ENCODE measurements at regions not wholly inside any gene's neighbourhood (a gene's known extent, or its start where the extent isn't known, plus 50 kb on each side); places are given as distances from the start of the nearest gene placed in this dataset.

DNA sequence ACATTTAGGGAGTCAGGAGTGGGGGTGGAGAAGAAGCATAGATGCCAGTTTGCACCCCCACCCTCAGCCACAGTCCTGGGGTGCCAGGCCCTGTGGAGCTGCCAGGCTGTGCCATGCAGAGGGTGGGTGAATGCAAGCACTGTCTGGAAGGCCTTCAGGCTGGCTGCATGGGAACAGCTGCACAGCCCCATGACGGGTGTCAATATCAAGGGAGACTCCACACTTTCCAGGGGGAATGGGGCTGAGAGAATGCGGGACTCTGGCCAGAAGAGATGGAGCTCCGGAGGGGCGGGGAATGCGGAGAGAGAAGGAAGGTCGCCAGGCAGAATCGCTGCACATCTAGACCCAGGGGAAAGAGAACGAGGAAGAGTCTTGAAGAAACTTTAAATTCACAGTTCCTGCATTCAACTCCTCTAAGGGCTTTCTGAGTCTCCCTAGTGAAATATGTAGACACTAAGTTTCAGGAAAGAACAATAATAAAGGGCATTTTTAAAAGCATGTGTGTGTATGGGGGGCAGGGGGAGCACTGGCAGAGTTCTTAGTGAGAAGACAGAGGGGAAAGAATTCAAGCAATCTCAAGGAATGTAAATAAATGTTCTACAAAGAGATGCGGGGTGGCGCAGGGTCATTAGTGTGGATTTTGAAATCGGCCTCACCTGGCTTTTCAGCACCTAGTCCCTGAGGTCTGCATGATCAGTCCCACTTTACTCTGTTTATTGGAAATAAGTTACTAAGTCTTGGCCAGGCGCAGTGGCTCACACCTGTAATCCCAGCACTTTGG, 59.1 kb downstream of the BOD1 start:
- DNase-seq (ENCODE audit: low read depth), result no peak

DNA sequence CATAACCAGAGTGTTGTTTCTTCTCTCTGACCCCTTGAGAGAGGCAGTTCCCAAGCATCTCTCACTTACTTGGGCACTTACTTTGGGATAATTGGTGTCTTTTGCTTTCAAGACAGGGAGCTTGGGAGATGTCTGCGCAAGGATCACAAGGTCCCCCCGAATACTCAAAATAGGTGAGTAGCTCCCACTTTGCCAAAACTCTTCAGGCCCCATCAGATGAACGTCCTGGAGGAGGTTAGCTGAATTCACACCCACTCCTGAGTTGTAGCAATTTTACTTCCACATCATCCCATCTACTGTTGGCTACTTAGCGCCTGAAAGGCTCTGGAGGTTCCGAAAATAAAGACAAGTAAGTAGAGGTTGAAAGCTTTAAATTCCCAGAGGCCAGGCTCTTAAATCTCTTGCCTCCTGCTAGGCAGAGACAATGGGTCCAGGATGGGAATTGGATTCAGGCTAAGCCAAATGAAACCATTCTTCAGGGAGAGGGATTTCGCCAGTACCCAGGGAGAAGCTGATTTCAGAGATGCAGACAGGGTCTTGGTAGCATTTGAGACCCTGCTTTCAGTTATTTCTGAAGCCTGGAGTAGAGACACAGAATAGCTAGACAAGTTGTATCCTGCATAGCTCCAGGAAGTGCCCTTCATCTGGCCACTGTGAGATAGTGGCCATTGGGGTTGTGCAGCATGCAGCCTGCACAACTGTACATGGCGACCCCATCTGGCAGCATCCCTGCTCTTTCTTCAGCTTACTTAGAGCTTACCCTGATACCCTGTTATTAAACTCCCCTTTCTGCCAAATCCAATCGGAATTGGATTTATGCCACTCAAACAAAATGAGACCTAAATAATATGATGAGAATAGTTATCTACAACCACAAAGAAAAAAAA, 60.1 kb downstream of the BOD1 start:
- no peak for DNase-seq (ENCODE audit: low read depth)

DNA sequence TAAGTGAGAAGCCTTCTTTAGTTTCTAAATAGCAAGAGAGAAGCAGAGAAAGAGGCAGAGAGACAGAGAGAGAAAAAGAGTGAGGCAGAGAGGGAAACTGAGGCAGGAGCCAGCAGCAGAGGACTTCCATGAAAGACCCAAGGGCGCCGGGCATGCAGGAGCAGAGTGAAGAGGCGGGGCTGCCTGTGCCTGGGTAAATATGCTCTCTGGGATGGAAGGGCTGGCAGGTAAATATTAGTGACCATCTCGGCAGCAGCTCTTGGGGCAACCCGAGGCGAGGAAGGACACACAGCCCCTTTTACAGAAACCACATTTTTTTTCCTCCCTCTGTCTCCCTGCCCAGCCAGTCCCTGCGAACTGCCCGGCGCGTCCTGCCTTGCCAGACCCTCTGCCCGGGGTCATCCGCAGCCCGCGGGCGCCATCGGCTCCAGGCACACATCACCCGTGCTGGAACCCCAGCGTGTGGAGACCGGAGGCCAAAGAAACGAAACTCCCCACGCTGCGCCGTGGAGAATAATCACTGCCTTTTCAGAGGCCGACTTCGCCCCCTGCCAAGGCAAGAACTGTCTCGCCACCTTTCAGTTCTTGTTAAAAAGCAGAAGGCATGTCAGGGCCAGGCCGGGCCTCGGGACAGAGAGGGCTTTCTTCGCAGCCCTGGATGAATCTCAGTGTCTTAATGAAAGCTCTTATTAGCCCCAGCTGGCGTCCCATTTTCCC, 61.3 kb downstream of the BOD1 start:
- no peak for DNase-seq (ENCODE audit: low read depth)

DNA sequence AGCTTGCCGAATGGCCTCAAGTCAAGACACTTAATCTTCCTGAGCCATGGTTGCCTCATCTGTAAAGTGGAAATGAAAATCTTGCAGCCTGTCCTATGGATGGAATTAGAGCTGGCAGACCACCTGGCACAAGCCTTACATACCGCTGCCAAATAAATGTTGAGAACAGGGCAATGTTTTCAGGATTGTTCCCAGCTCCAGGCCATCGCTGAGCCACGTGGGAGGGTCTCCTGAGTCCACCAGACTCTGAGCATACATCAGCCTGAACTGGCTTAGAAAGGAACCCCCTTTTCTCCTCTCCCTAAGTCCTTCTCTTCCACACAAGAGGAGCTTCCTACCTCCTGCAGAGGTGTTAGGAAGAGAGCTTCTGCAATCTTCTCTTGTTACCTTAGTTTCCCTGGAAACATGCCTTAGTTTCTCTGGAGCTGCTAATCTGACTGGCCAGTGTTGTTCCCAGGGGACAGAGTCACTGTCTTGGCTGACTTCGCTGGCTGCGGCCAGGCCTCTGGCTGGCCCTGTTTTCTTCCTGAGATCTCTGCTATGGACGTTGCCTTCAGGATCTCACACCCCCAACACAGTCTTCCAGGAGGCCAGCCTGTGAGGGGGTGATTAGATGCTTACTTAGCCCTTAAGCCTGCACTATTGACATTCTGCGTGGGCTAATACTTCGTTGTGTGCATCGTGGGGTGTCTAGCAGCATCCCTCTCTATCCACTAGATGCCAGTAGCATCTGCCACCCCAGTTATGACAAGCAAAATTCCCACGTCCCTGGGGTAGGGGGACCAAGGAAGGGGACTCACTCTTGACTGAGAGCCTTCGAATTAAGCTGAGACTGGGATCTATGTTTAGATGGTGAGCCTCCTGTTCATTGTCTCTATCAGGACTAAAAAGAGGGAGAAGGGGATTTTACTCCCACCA, 62.2 kb downstream of the BOD1 start:
- DNase-seq (ENCODE audit: low read depth), result no peak

DNA sequence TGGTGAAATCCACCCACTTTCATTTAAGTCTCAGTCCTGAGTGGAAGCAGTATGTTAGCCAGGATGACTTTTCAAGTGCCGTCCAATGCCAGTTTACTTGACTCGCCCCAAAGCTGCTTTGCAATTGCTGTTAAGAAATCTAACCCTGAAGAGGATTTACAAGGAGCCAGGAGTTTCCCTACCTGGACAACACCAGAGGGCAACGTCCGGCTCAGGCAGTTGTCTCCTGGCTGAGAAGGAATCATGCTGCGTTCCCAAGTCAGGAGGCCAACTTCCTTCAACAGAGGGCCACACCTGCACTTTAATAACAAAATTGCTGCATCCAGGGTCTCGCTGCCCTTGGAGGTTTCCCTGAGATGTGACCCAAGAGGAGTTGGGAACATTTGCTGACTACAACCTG, 65.8 kb downstream of the BOD1 start:
- no peak for DNase-seq (ENCODE audit: low read depth)

DNA sequence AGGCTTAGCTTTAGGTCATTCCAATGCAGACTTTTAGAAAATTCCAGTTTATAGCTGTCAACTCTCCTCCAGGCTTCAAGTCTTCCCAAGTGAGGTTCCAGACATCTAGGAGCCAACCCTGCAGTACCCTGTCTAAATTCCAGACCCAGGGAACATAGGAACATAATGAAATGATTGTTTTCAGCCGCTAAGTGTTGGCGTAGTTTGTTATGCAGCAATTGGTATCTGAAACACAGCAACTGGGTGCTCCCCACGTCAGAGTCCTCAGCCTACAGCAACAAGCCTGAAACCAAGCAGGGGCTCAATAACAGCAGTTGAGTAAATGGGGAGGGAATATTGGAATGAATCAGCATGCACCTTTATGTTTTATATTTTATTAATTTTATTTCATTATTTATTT, 66.8 kb downstream of the BOD1 start:
- no peak for DNase-seq (ENCODE audit: low read depth)

DNA sequence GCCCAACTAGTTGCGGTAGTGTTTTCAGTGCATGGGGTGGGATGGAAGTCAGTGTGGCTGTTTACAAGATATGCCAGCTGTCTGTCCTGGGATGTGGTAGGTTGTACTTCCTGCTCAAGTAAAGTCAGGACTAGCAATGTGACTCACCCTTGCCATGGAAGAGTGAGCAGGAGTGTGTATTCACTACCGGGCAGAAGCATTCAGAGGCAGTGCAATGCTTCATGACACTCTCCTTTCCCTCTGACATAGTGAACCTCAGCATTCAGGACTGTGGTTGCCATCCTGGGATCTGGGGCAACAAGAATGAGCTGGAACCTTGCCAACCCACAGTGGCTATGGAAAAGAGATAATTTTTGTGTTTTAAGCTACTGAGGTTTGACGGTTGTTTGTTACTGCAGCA, 68.9 kb downstream of the BOD1 start:
- peak; percentile 23 for DNase-seq (ENCODE audit: low read depth)

DNA sequence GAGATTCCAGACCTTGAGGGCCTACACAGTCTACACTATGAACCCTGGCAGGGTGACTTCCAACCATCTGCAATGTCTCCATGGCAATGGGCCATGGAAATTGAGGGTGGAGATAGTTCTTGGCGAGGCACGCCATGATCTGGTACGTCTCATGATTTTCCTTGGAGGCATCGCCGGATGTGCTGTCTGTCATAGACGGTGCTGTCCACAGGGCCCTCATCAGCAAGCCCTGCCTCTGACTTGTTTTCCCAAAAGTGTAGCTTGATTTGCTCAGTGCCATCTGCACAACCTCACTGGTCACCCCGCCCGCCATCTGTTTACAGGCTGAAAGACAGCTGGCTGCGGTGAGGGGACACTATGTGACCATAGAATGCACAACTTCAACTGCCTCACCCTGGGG, 73.5 kb downstream of the BOD1 start:
- DNase-seq (ENCODE audit: low read depth), result no peak

DNA sequence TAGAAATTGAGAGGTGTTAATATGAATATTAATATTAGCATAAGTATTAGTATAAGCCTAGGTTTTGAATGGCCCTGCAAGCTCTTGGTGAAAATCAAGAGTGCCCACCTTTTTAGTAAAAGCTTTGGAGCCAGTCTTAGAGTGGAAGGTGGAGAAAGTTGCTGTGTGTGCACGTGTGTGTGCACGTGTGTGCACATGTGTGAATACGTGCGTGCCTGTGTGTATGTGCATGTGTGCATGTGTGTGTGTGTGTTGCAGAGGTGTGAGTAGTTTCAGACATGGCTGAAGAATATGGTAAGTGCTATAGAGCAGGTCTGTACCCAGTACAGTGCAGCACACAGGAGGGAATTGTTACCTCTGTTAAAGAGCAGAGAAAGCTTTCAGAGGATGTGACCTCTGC, 74.3 kb downstream of the BOD1 start:
- DNase-seq (ENCODE audit: low read depth), result no peak

DNA sequence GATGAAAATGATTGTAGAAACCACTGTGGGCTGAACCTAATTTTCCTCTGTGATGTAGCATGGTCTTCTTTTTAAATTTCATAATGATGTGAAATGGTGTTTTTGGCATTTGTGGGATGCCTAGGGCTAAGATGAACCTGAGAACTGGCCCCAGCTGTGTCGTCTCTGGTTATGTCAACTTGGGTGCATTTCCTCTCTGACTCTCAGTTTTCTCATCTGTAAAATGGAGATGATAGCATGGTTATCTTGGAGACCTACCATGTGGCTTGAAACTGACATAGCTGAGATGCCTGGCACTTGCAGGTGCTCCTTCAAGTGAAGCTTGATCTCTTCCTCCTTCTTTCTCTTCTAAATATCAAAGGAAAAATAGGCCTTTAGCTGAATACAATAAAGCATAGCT, 77.8 kb downstream of the BOD1 start:
- DNase-seq (ENCODE audit: low read depth), result no peak

DNA sequence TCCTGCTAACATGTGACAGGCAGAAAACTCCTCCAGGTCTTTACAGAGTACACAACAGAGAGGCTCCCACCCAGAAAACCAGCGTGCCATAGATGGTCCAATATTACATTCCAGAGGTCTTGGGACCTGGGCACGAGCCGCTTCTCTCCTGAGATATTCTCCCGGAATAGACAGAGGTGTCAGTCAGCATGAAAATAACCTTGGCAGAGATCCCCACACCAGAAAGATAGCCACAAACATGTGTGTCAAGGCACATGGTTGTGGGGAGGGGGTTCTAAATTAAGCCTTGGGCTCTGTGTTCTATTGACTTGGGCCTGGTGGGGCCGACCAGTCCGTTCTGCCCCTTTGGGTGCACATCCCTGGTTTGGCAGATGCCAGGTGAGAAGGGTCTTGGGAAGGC, 78.4 kb downstream of the BOD1 start:
- DNase-seq (ENCODE audit: low read depth), result no peak

DNA sequence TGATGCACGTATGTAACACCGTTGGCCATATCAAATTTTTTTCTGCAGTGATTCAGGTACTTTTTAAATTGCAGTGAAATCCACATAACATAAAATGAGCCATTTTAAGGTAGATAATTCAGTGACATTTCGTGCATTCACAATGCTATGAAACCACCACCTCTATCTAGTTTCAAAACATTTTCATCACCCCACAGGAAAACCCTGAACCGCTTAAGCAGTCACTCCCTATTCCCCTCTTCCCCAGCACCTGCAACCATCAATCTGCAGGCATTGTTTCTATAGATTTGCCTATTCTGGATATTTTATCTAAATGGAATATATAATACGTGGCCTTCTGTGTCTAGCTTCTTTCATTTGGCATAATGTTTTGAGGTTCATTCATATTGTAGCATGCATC, 79.2 kb downstream of the BOD1 start:
- DNase-seq (ENCODE audit: low read depth), result no peak

DNA sequence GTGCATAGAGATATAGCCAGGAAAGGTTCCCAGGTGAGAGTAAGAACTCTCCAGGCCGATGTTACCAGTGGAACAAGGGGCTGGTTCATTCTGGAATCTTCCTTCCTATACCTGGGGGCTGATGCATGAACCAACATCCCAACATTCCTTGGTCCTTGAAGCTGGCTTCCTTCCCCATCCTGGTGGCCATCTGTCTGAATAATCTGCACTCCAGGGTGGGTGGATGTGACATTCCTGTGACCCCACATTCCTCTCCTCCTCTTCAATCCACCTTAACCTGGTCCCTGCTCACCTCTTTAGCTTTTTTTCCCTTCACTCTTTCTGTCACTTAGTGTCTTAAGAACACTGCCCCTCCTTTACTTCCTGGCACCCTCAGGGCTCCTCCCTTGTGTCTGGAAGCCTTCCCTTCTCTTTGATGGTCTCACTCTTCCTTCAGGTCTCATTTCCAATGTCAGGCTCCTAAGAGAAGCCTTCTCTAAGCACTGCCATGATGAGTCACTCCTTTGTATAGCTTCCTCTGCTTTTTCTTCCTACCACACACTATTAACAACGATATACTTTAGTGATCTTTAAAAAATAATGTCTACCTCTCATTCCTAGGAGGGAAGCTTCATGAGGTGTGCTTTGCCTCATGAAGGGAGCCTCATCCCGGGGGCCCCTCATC, 80.3 kb downstream of the BOD1 start:
- no peak for DNase-seq (ENCODE audit: low read depth)

DNA sequence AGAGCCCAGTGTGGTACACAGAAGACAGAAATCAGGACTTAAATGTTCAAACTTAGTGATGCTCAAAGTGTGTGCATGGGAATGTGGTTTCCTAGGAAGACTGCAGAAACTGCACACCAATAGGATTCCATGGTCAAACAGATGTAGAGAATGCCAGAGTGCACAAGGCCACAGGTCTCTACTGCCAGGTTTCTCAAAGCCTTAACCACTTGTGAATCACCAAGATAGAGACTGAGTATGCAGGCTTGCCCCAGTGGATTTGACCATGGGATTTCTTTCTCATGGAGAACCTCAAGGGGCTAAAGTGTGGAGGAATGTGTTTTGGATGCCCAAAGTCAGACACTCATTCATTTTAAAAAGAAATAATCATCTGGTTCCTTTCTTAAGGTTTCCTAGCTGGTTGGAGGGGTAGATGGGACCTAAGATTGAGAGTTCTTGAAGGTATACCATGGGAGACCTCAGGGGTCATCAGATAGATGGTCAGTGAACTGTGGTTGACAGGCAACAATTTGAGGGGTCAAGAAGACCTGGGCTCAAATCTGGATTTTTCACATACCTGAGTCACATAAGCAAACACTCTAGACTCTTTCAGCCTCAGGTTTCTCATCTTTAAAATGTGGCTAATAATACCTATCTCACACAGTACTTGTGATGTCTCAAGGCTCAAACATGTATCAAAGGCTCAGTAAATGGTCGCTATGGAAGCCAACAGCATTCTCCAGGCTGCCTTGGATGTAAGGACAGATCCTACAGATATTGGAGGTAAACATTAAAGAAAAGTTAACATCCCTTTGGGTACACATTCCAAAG, 81.1 kb downstream of the BOD1 start:
- DNase-seq (ENCODE audit: low read depth), result no peak

DNA sequence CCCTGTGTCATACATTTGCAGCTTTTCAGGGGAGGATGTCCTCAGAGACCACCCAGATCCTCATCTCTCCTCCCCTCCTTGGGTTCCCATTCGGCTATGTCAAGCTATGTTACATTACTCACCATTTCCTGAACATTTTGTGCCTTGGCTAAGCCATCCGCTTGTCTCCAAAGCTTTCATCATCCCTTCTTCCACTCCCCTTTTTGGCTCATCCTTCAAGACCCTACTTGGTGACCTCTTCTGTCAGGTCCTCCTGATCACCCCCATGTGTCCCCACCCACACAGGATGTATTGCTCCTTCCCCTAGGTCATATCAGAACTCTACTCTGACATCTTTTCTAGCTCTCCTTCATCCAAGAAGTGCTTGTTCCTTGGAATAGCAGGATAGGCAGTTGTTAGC, 81.8 kb downstream of the BOD1 start:
- DNase-seq (ENCODE audit: low read depth), result no peak

DNA sequence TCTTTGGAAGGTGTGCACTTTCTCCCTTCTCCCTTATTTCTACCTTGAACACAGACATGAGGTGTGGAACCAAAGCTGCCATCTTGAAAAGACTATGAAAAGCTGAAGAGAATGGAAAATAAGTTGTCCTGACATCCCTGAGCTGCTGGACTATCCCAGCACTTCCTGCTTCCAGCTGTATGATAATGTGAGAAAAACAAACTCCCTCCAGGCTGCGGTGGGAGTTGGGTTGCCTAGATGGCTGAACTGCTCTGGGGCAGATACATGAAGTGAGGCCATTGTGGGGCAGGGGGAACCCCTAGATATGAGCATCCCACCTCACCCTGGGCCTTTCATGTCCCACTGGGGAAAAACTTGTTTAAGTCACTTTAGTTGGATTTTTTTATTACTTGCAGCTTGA, 82.4 kb downstream of the BOD1 start:
- DNase-seq (ENCODE audit: low read depth), result no peak

DNA sequence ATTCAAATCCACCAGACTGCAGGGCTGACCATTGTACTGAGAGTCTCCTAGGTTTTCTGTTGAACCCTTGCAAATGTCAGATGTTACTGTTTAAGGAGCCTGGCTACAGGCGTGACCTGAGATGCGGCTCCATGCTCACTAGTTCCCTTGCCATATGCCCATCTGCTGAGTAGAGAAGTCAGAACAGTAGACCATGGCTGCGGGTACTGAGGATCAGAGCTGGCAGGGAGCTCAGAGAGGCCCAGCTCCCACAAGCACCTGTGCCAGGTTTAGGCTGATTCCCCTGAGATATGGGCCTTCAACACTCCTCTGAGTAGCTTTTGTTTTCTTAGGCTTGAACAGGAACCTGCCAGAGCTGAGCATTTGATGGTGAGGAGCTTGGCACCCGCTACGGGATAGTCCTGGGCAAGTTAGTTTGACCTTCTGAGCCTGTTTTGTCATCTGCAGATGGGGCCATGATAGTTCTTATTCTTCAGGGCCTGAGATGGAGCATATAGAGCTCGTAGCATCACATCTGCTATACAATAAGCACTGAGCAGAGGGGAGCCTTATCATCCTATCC, 83.7 kb downstream of the BOD1 start:
- no peak for DNase-seq (ENCODE audit: low read depth)

DNA sequence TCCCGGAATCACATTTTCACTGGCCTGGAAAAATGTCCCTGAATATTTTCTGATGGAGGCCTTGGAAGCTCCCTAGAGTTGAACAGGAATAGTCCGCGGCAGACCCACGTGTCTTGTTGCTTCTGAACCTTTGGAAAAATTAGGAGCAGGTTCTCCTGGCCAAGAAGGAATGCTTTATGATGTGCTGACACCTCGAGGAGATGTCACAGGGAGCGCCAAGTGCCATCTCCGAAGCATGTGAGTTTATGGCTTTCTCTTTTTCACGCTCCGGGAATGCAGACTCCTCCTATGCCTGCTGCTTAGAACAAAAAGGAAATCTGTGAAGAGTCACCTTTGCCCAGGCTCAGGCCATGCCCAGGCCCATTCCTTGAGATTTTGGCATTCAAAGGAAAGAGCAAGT, 84.6 kb downstream of the BOD1 start:
- DNase-seq (ENCODE audit: low read depth), result no peak

DNA sequence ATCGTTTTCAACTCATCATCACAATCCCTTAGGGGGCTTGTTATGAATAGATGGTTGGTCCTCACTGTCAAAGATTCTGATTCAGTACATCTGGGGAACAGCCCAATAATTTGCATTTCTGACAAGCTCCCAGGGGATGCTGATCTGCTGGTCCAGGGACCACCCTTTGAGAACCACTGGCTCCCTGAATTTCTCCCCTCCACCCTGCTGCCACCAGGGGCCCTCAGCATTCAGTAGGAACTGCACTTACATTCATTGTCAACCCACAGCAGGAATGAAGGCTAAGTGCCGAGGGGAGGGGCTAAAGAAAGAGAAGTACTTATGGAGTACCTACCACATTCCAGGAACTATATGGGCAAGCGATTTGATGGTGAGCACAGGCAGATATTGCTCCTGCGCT, 85.9 kb downstream of the BOD1 start:
- DNase-seq (ENCODE audit: low read depth), result no peak

DNA sequence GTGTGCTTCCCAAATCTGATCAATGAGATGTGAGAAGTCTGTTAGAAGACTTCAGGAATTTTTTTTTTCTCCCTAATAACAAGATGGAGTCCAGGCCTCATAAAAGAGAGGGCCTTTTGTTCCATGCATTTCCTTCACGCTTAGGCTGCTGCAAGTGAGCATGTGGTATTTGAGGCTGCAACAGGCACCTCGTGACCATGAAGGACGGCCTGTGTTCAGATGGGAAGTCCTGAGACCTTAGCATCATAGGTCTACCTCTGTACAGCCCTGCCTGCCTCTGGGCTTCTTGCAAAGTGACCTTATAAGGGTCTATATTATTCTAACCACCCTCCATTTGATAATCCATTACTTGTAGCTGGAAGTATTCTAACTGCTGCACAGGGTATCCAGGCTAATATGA, 86.6 kb downstream of the BOD1 start:
- no peak for DNase-seq (ENCODE audit: low read depth)

All from non-pigmented ciliary epithelial cell (primary cell).